HG02840 (cell line): ENCODE measurements at regions not wholly inside any gene's neighbourhood (a gene's known extent, or its start where the extent isn't known, plus 50 kb on each side); places are given as distances from the start of the nearest gene placed in this dataset.

Experiments used
- ATAC-seq: cut with Tn5 transposase; IDR thresholded peaks from one replicate; pipeline ENCODE4 v1.9.1; 2021; ENCODE audit warnings: mild to moderate bottlenecking, moderate library complexity, moderate number of reproducible peaks; ENCODE audit not compliant: unreplicated experiment, low FRiP score

DNA sequence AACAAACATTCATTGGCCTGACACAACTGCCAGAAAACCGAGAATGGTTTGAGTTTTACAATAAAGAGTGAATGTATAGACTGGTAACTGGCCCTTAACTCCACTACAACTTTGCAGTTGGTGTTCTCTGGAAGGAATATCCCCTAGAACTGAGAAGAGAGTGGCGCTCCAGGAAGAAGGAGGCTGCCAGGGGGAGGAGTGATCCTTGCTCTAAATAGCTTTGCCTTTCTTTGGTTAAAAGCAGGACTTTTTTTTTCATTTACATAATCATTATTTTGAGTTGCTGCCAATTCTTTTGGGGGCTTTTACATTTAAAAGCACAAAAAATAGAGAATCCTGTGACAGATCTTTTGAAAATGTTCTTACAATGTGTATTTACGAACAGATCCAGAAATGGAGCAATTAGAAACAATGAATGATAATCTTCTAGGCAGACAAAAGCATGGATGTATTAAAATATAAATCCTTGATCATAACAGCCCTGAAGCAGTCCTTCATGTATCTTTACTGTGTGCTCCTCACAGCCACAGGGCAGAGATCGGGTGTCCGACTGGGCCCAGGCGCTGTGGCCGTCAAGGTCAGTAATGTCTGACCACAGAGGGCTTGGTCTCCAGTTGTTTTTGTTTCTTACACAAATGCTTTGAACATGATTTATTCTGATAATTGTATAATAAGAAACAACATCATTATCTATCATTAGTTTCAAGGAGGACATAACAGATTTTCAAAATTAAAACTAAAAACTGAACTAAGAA, 612.2 kb downstream of the HDGFL1 start:
- no peak for ATAC-seq

GRCh38 chr6:23183846-23184245, 614.5 kb downstream of the HDGFL1 start:
- ATAC-seq = no peak

GRCh38 chr6:23184351-23184750, 615.0 kb downstream of the HDGFL1 start:
- ATAC-seq = no peak

- no peak for ATAC-seq
These were observed 626.1 kb downstream of the HDGFL1 start for GRCh38 chr6:23195487-23195886.

- ATAC-seq = no peak
These were observed 630.2 kb downstream of the HDGFL1 start for GRCh38 chr6:23199541-23199940.

- ATAC-seq = no peak
These were observed 631.6 kb downstream of the HDGFL1 start for GRCh38 chr6:23200946-23201345.

GRCh38 chr6:23202207-23202606, 632.8 kb downstream of the HDGFL1 start:
- ATAC-seq = no peak

DNA sequence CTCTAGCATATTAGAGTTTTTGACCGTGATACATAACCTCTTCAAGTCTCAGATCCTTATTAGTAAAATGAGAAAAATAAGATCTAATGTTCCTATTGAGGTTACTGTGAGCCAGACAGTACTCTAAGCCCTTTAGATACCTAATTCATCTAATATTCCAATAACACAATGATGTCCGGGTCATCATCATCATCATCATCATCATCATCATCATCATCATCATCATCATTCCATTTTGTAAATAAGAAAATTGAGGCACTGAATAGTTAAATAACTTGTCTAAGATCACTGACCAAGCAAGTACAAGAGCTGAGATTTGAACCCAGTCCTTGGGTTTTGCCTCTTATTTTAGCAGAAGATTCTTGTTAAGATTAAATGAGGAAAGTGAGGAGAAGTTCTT, 643.0 kb downstream of the HDGFL1 start:
- no peak for ATAC-seq

DNA sequence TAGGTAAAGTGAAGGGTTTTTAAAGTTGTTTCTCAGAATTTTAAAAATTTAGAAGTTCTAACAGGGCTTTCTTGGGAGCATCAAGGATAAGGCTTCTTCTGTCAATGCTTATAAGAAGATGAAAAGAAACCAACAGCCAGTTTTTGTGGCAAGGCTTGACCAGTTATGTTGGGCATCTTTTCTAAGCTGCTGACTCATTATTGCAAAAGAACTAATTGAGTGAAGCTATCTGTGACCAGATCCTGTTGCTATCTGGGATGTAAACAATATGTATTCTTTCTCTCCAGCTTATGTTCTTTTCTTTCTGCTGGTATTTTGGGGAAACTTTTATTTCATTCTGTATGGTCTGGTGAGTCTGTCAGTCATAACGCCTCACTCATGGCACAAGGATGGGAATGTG, 643.8 kb downstream of the HDGFL1 start:
- ATAC-seq = no peak

GRCh38 chr6:23213651-23214050, 644.3 kb downstream of the HDGFL1 start:
- no peak for ATAC-seq

- no peak for ATAC-seq
These were observed 649.4 kb downstream of the HDGFL1 start for GRCh38 chr6:23218751-23219150.

DNA sequence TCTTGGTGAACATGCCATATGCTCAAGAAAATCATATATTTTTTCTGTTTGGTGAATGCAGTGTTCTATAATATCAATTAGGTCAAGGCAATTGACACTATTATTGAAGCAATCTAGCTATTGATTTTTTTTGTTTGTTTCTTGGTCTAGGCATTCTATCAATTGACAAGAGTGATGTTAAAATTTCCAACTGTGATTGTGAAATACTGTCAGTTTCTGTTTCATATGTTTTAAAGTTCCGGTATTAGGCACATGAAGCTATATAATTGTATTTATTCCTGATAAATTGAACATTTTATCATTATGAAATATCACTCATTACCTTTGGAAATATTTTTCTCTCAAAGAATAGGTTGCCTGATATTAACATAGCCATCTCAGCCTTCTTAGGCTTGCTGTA, 653.4 kb downstream of the HDGFL1 start:
- no peak for ATAC-seq

GRCh38 chr6:23224540-23224939, 655.2 kb downstream of the HDGFL1 start:
- no peak for ATAC-seq

- ATAC-seq = no peak
These were observed 659.2 kb downstream of the HDGFL1 start for GRCh38 chr6:23228439-23229024.

- ATAC-seq = no peak
These were observed 674.5 kb downstream of the HDGFL1 start for GRCh38 chr6:23243854-23244253.

DNA sequence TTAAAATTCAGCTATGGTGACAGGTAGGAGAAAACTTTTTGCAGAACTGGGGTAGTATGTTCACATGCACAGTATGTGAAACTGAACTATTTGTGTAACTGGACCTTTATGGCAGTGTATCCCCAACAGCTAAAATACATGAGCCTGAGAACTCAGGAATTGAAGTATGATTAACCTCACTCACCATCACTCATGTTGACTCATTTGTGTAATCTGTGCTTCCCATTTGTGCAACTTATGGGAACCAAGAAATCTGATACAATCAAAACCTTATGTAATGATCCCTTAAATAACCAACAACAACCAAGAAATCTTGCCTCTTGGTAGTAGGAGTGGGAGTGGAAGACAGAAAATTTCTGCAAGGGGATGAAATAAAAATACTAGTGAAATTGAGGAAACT, 674.9 kb downstream of the HDGFL1 start:
- ATAC-seq = no peak

DNA sequence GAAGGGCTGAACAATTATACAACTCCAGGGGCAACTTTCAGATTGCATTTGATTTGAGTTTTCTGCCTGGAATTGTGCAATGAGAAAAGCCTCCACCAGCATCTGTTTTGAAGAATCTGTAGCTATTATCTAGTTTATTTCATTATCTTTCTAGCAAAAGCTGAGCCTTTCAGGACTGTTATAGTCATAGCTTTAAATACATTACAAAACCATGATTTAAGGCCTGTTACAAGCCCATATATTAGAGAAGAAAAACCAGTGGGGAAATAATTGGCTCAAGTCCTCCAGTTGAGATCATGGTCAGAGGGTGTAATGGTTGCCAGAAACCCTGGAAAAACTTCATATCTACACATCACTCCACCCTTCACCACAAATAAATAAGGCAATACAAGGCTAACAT, 676.2 kb downstream of the HDGFL1 start:
- no peak for ATAC-seq

DNA sequence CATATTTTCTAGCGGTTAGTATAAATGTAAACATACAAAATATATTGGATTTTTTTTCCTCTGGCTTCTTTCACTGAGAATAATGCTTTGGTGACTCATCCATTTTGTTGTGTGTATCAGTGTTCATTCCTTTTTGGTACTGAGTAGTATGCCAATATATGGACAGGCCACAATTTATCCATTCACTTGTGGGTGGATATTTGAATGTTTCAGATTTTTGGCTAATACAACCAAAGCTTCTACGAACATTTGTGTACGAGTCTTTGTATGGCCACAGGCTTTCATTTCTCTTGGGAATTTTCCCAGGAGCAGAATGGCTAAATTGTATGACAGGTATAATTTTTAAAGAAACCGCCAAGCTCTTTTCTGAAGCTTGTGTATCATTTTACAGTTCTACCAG, 677.5 kb downstream of the HDGFL1 start:
- no peak for ATAC-seq

- no peak for ATAC-seq
These were observed 681.2 kb downstream of the HDGFL1 start for GRCh38 chr6:23250556-23250955.

DNA sequence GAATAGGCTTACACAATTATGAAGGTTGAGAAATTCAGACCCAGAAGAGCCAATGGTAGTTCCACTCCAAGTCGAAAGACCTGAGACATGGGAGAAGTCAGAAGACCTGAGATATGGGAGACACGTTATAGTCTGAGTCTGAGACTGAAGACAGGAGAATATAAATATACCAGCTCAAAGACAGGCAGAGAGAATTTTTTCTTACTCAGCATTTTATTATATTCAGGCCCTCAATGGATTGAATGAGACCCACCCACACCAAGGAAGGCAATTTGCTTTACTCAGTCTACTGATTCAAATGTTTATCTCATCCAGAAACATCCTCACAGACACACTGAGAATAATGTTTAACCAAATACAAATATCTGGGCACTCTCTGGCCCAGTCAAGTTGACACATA, 693.5 kb downstream of the HDGFL1 start:
- ATAC-seq = no peak

DNA sequence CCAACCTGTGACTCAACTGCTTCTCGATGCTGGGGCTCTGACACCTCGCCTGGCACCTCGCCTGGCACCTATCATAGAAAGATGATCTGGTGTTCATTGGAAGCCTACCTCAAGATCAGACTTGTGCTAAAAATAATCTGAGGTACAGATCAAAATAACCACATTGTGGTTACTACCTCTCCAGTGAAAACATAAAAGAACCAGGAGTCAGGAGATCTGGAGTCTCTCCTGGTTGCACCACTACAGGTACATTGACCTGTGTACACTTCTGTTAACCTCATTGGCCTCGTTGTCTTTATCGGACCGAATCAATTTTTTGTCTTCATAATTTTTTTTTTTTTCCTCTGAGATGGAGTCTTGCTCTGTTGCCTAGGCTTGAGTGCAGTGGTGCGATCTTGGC, 695.9 kb downstream of the HDGFL1 start:
- no peak for ATAC-seq

GRCh38 chr6:23266536-23266935, 697.2 kb downstream of the HDGFL1 start:
- ATAC-seq = no peak
